GM19324 (cell line): ENCODE measurements at regions not wholly inside any gene's neighbourhood (a gene's known extent, or its start where the extent isn't known, plus 50 kb on each side); places are given as distances from the start of the nearest gene placed in this dataset.

Experiments
- ATAC-seq: cut with Tn5 transposase; IDR thresholded peaks from one replicate; pipeline ENCODE4 v1.9.1; 2021; ENCODE audit warnings: mild to moderate bottlenecking, moderate library complexity; ENCODE audit not compliant: unreplicated experiment, low FRiP score

- no peak for ATAC-seq
These were observed 871.1 kb upstream of the CELF2 start for GRCh38 chr10:10146604-10147003.

- ATAC-seq = no peak
These were observed 867.8 kb upstream of the CELF2 start for GRCh38 chr10:10149899-10150298.

GRCh38 chr10:10156917-10157600, 860.6 kb upstream of the CELF2 start:
- no peak for ATAC-seq

- ATAC-seq = no peak
These were observed 856.8 kb upstream of the CELF2 start for GRCh38 chr10:10160821-10161312.

GRCh38 chr10:10164848-10165247, 852.8 kb upstream of the CELF2 start:
- no peak for ATAC-seq

- ATAC-seq = no peak
These were observed 852.3 kb upstream of the CELF2 start for GRCh38 chr10:10165415-10165814.

GRCh38 chr10:10178476-10178875, 839.2 kb upstream of the CELF2 start:
- ATAC-seq = no peak

GRCh38 chr10:10193848-10194247, 823.8 kb upstream of the CELF2 start:
- ATAC-seq = no peak

GRCh38 chr10:10196701-10197100, 821.0 kb upstream of the CELF2 start:
- no peak for ATAC-seq

- no peak for ATAC-seq
These were observed 820.2 kb upstream of the CELF2 start for GRCh38 chr10:10197423-10197822.

- ATAC-seq = no peak
These were observed 819.3 kb upstream of the CELF2 start for GRCh38 chr10:10198363-10198762.

- ATAC-seq = no peak
These were observed 813.3 kb upstream of the CELF2 start for GRCh38 chr10:10204415-10204814.

GRCh38 chr10:10205906-10206305, 811.8 kb upstream of the CELF2 start:
- ATAC-seq = no peak

GRCh38 chr10:10207538-10207937, 810.1 kb upstream of the CELF2 start:
- no peak for ATAC-seq

GRCh38 chr10:10208196-10208595, 809.5 kb upstream of the CELF2 start:
- no peak for ATAC-seq

- ATAC-seq = no peak
These were observed 808.5 kb upstream of the CELF2 start for GRCh38 chr10:10209167-10209566.

- no peak for ATAC-seq
These were observed 806.3 kb upstream of the CELF2 start for GRCh38 chr10:10211409-10211808.

- ATAC-seq = no peak
These were observed 804.4 kb upstream of the CELF2 start for GRCh38 chr10:10213237-10213636.

GRCh38 chr10:10222304-10222841, 795.3 kb upstream of the CELF2 start:
- ATAC-seq = no peak

GRCh38 chr10:10223131-10223530, 794.5 kb upstream of the CELF2 start:
- no peak for ATAC-seq

- no peak for ATAC-seq
These were observed 792.5 kb upstream of the CELF2 start for GRCh38 chr10:10225136-10225676.

- ATAC-seq = no peak
These were observed 784.4 kb upstream of the CELF2 start for GRCh38 chr10:10233229-10233628.
